IMR-90 (cell line): ENCODE measurements at regions not wholly inside any gene's neighbourhood (a gene's known extent, or its start where the extent isn't known, plus 50 kb on each side); places are given as distances from the start of the nearest gene placed in this dataset.

ENCODE experiments used
- ATAC-seq: fragments of 200-7000 bp; cut with Tn5 transposase; 2 replicates; pipeline ENCODE4 v1.9.1; 2020; ENCODE audit warnings: low read depth, mild to moderate bottlenecking, moderate library complexity
- BruUV-seq: library from RNA; stranded (reverse); fragments of 400-500 nt; replicated peaks from 2 replicates; lab custom pipeline; 2021; lab: Mats Ljungman, UMichigan
- CTCF ChIA-PET: fragments of 300-600 bp; formaldehyde crosslinking; extraction: SDS; loops from one replicate; lab custom pipeline; 2021; ENCODE audit warnings: antibody characterized with exemption; lab: Yijun Ruan, JAX
- POLR2A ChIA-PET: fragments of 300-600 bp; sonication (Branson Sonifier 250); formaldehyde crosslinking; loops from one replicate; lab custom pipeline; 2022; ENCODE audit warnings: antibody characterized with exemption; ENCODE audit not compliant: unreplicated experiment; lab: Charles Lee
- DNase-seq: peaks from one replicate; pipeline ENCODE4 v3.0.0; 2013
- H2AFZ ChIP-seq: replicated peaks from 2 replicates; pipeline ENCODE3; 2013; ENCODE audit warnings: low read length, mild to moderate bottlenecking; ENCODE audit not compliant: poor library complexity
- H2AK5ac ChIP-seq: 2 replicates; pipeline ENCODE4 v1.6.1; 2013; ENCODE audit warnings: low read depth, low read length, inconsistent platforms
- H2AK9ac ChIP-seq: replicated peaks from 2 replicates; pipeline ENCODE3; 2013; ENCODE audit warnings: mild to moderate bottlenecking, low read depth, low read length, moderate library complexity; ENCODE audit not compliant: poor library complexity
- H2BK120ac ChIP-seq: 2 replicates; pipeline ENCODE4 v1.6.1; 2013; ENCODE audit warnings: low read depth, low read length, inconsistent platforms
- H2BK15ac ChIP-seq: 3 replicates; pipeline ENCODE4 v1.6.1; 2013; ENCODE audit warnings: low read depth, low read length, inconsistent platforms
- H2BK20ac ChIP-seq: 2 replicates; pipeline ENCODE4 v1.6.1; 2013; ENCODE audit warnings: low read depth, mild to moderate bottlenecking, inconsistent platforms, low read length, moderate library complexity
- H2BK5ac ChIP-seq: 2 replicates; pipeline ENCODE4 v1.6.1; 2013; ENCODE audit warnings: mild to moderate bottlenecking, low read depth, low read length, inconsistent platforms; ENCODE audit not compliant: poor library complexity, severe bottlenecking
- H3K14ac ChIP-seq: replicated peaks from 2 replicates; pipeline ENCODE4 v1.6.1; 2013; ENCODE audit warnings: low read depth, low read length, inconsistent platforms
- H3K18ac ChIP-seq: 2 replicates; pipeline ENCODE4 v1.6.1; 2013; ENCODE audit warnings: low read depth, low read length, control low read depth
- H3K23ac ChIP-seq: 2 replicates; pipeline ENCODE4 v1.6.1; 2013; ENCODE audit warnings: low read depth, low read length, inconsistent platforms
- H3K27ac ChIP-seq: 2 replicates; pipeline ENCODE4 v1.5.1; 2013; ENCODE audit warnings: mild to moderate bottlenecking, control low read depth, low read length; ENCODE audit not compliant: insufficient read depth
- H3K27me3 ChIP-seq: 2 replicates; pipeline ENCODE4 v1.6.1; 2013; ENCODE audit warnings: low read length; ENCODE audit not compliant: control insufficient read depth, insufficient read depth
- H3K36me3 ChIP-seq: 2 replicates; pipeline ENCODE4 v1.6.1; 2013; ENCODE audit warnings: low read length, mixed read lengths; ENCODE audit not compliant: control insufficient read depth, insufficient read depth
- H3K4ac ChIP-seq: 2 replicates; pipeline ENCODE4 v1.6.1; 2013; ENCODE audit warnings: low read depth, low read length, inconsistent platforms
- H3K4me1 ChIP-seq: 2 replicates; pipeline ENCODE4 v1.6.1; 2013; ENCODE audit warnings: low read length, mixed read lengths; ENCODE audit not compliant: control insufficient read depth, insufficient read depth
- H3K4me2 ChIP-seq: 2 replicates; pipeline ENCODE4 v1.6.1; 2013; ENCODE audit warnings: low read depth, mild to moderate bottlenecking, control low read depth, low read length, moderate library complexity
- H3K4me3 ChIP-seq: 2 replicates; pipeline ENCODE4 v1.5.1; 2013; ENCODE audit warnings: low read depth, mild to moderate bottlenecking, control low read depth, low read length, moderate library complexity; ENCODE audit not compliant: insufficient read depth
- H3K56ac ChIP-seq: 2 replicates; pipeline ENCODE4 v1.6.1; 2013; ENCODE audit warnings: low read length, inconsistent platforms; ENCODE audit not compliant: insufficient read depth; ENCODE audit errors: extremely low read depth
- H3K79me1 ChIP-seq, 2 experiments: 2 replicates each; pipeline ENCODE4 v1.6.1; 2013; ENCODE audit warnings: low read length in 2 of 2, inconsistent platforms in 1 of 2, low read depth in 1 of 2
- H3K9ac ChIP-seq: 2 replicates; pipeline ENCODE4 v1.6.1; 2013; ENCODE audit warnings: low read depth, low read length, control low read depth
- H3K9me1 ChIP-seq: 2 replicates; pipeline ENCODE4 v1.6.1; 2013; ENCODE audit warnings: low read length, inconsistent platforms; ENCODE audit not compliant: insufficient read depth
- H3K9me3 ChIP-seq: 2 replicates; pipeline ENCODE4 v1.6.1; 2013; ENCODE audit warnings: low read length; ENCODE audit not compliant: control insufficient read depth, insufficient read depth
- H4K20me1 ChIP-seq: 2 replicates; pipeline ENCODE4 v1.6.1; 2013; ENCODE audit warnings: low read length, inconsistent platforms; ENCODE audit not compliant: insufficient read depth
- H4K5ac ChIP-seq: 2 replicates; pipeline ENCODE4 v1.6.1; 2013; ENCODE audit warnings: mild to moderate bottlenecking, low read depth, low read length, control low read depth
- H4K8ac ChIP-seq, 2 experiments: 2 replicates each; pipeline ENCODE4 v1.6.1; 2013; ENCODE audit warnings: low read depth in 2 of 2, low read length in 2 of 2, control low read depth in 1 of 2, inconsistent platforms in 1 of 2
- H4K91ac ChIP-seq: 2 replicates; pipeline ENCODE4 v1.6.1; 2013; ENCODE audit warnings: low read depth, low read length, inconsistent platforms; ENCODE audit not compliant: insufficient read depth
- BHLHE40 ChIP-seq: fragments of 150-350 bp; IDR thresholded peaks from 2 replicates; pipeline ENCODE4 v1.6.1; 2016; ENCODE audit warnings: mild to moderate bottlenecking, low read depth, low read length
- CEBPB ChIP-seq: IDR thresholded peaks from 2 replicates; pipeline ENCODE4 v1.6.1; 2012; ENCODE audit warnings: low read depth, low read length, improper control_type of control experiment
- CHD1 ChIP-seq: IDR thresholded peaks from 2 replicates; pipeline ENCODE4 v1.6.1; 2012; ENCODE audit warnings: low read depth, low read length, improper control_type of control experiment
- FOS ChIP-seq: fragments of 150-350 bp; IDR thresholded peaks from 2 replicates; pipeline ENCODE4 v1.6.1; 2016; ENCODE audit warnings: low read depth, low read length
- MAFK ChIP-seq: IDR thresholded peaks from 2 replicates; pipeline ENCODE4 v1.6.1; 2012; ENCODE audit warnings: low read depth, low read length, improper control_type of control experiment
- MAZ ChIP-seq: IDR thresholded peaks from 2 replicates; pipeline ENCODE4 v1.6.1; 2012; ENCODE audit warnings: low read depth, mild to moderate bottlenecking, low read length, improper control_type of control experiment, moderate library complexity, borderline replicate concordance
- MXI1 ChIP-seq: IDR thresholded peaks from 2 replicates; pipeline ENCODE4 v1.6.1; 2012; ENCODE audit warnings: low read depth, mild to moderate bottlenecking, low read length, moderate library complexity, borderline replicate concordance
- NFE2L2 ChIP-seq: fragments of 150-350 bp; IDR thresholded peaks from 2 replicates; pipeline ENCODE4 v1.6.1; 2016; ENCODE audit warnings: low read depth, mild to moderate bottlenecking, low read length
- POLR2A ChIP-seq: IDR thresholded peaks from 2 replicates; pipeline ENCODE4 v1.6.1; 2012; ENCODE audit warnings: mild to moderate bottlenecking, low read depth, low read length
- RAD21 ChIP-seq: IDR thresholded peaks from 2 replicates; pipeline ENCODE4 v1.6.1; 2012; ENCODE audit warnings: low read length, improper control_type of control experiment
- RCOR1 ChIP-seq: IDR thresholded peaks from 2 replicates; pipeline ENCODE4 v1.6.1; 2012; ENCODE audit warnings: mild to moderate bottlenecking, low read length, improper control_type of control experiment; ENCODE audit not compliant: insufficient replicate concordance
- RFX5 ChIP-seq: IDR thresholded peaks from 2 replicates; pipeline ENCODE4 v1.8.0; 2012; ENCODE audit warnings: low read depth, mild to moderate bottlenecking, low read length, moderate library complexity
- SMC3 ChIP-seq: fragments of 150-350 bp; IDR thresholded peaks from 2 replicates; pipeline ENCODE4 v1.6.1; 2016; ENCODE audit warnings: low read depth, mild to moderate bottlenecking, antibody characterized with exemption, low read length, moderate library complexity
- dilution Hi-C: fragments of 300-500 bp; cut with HindIII; formaldehyde crosslinking; loops from one replicate; pipeline ENCODE4 v1.14.3; 2018; ENCODE audit warnings: low sequenced_read_pairs; ENCODE audit not compliant: unreplicated experiment
- in situ Hi-C: fragments of 300-500 bp; cut with MboI; formaldehyde crosslinking; loops from 3 replicates; pipeline ENCODE4 v1.14.3; 2019; ENCODE audit warnings: low sequenced_read_pairs, inconsistent platforms, mixed read lengths
- intact Hi-C: fragments of 100-400 bp; cut with micrococcal nuclease; formaldehyde crosslinking; loops from 2 replicates; pipeline ENCODE4 v1.10.0; 2022
- TF ChIP-seq, protein P1 (sequence below): fragments of 150-350 bp; IDR thresholded peaks from 2 replicates; pipeline ENCODE4 v1.6.1; 2016; ENCODE audit warnings: low read depth, mild to moderate bottlenecking, low read length, moderate library complexity, borderline replicate concordance
- TF ChIP-seq, protein P2 (sequence below): fragments of 150-350 bp; IDR thresholded peaks from 2 replicates; pipeline ENCODE4 v1.6.1; 2017; ENCODE audit warnings: mild to moderate bottlenecking, antibody characterized with exemption, low read length, low read depth
- TF ChIP-seq, protein P3 (sequence below): conservative IDR thresholded peaks from 2 replicates; pipeline ENCODE4 v1.5.1; 2012; ENCODE audit warnings: mild to moderate bottlenecking, low read depth, low read length, improper control_type of control experiment

DNA sequence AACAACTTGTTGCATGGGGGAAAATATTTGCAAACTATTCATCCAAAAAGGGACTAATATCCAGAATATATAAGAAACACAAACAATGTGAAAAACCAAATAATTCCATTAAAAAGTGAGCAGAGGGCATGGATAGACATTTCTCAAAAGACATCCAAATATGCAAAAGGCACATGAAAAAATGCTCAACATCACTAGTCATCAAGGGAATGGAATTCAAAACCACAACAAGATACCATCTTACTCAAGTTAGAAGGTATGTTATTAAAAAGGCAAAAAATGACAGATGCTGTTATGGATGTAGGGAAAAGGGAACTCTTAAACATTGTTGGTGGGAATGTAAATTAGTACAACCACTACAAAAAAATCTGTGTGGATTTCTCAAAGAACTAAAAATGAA is 396.5 kb downstream of the CCDC85A start:
- H4K8ac ChIP-seq, result no peak overlapping the region
- peak; percentile 19 for DNase-seq
- H4K20me1 ChIP-seq, result no peaks in the 10 kb centered on the region
- H3K4me2 ChIP-seq, result no peak overlapping the region
- H3K23ac ChIP-seq, result no peak overlapping the region
- no peak overlapping the region for H3K56ac ChIP-seq
- H3K4me3 ChIP-seq, result no peak overlapping the region
- ChIA-PET CTCF (no interaction called here), POLR2A (no interaction called here)
- BruUV-seq, result no TSS peak
- H2BK5ac ChIP-seq, result no peak overlapping the region
- no peak for ATAC-seq
- no peak overlapping the region for H2AK9ac ChIP-seq
- dilution Hi-C loops, result no loop called here
- H2BK15ac ChIP-seq, result no peak overlapping the region
- H2AK5ac ChIP-seq, result no peak overlapping the region
- H3K14ac ChIP-seq, result no peak overlapping the region
- in situ Hi-C loops, result no loop called here
- no peak overlapping the region for H3K18ac ChIP-seq
- H3K27ac ChIP-seq, result no peak overlapping the region
- no peak overlapping the region for H4K5ac ChIP-seq
- H3K27me3 ChIP-seq, result no peaks in the 10 kb centered on the region
- H3K36me3 ChIP-seq, result no peaks in the 10 kb centered on the region
- intact Hi-C loops, result no loop called here
- H3K9me3 ChIP-seq, result peaks cover 5% of the 10 kb centered on the region
- no peaks in the 10 kb centered on the region for H3K4me1 ChIP-seq
- H4K91ac ChIP-seq, result no peak overlapping the region
- TF ChIP-seq BHLHE40 (no peak), POLR2A (no peak), CEBPB (no peak), CHD1 (no peak), RCOR1 (no peak), FOS (no peak), RAD21 (no peak), NFE2L2 (no peak), MAFK (no peak), SMC3 (no peak), MAZ (no peak), RFX5 (no peak), MXI1 (no peak)
- TF ChIP-seq, protein P1, sequence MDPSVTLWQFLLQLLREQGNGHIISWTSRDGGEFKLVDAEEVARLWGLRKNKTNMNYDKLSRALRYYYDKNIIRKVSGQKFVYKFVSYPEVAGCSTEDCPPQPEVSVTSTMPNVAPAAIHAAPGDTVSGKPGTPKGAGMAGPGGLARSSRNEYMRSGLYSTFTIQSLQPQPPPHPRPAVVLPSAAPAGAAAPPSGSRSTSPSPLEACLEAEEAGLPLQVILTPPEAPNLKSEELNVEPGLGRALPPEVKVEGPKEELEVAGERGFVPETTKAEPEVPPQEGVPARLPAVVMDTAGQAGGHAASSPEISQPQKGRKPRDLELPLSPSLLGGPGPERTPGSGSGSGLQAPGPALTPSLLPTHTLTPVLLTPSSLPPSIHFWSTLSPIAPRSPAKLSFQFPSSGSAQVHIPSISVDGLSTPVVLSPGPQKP, result no peak
- TF ChIP-seq, protein P2, sequence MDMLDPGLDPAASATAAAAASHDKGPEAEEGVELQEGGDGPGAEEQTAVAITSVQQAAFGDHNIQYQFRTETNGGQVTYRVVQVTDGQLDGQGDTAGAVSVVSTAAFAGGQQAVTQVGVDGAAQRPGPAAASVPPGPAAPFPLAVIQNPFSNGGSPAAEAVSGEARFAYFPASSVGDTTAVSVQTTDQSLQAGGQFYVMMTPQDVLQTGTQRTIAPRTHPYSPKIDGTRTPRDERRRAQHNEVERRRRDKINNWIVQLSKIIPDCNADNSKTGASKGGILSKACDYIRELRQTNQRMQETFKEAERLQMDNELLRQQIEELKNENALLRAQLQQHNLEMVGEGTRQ, result no peak
- TF ChIP-seq, protein P3, sequence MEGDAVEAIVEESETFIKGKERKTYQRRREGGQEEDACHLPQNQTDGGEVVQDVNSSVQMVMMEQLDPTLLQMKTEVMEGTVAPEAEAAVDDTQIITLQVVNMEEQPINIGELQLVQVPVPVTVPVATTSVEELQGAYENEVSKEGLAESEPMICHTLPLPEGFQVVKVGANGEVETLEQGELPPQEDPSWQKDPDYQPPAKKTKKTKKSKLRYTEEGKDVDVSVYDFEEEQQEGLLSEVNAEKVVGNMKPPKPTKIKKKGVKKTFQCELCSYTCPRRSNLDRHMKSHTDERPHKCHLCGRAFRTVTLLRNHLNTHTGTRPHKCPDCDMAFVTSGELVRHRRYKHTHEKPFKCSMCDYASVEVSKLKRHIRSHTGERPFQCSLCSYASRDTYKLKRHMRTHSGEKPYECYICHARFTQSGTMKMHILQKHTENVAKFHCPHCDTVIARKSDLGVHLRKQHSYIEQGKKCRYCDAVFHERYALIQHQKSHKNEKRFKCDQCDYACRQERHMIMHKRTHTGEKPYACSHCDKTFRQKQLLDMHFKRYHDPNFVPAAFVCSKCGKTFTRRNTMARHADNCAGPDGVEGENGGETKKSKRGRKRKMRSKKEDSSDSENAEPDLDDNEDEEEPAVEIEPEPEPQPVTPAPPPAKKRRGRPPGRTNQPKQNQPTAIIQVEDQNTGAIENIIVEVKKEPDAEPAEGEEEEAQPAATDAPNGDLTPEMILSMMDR, result no peak
- H2AFZ ChIP-seq, result no peak overlapping the region
- H3K9me1 ChIP-seq, result no peaks in the 10 kb centered on the region
- no peak overlapping the region for H3K9ac ChIP-seq
- no peak overlapping the region for H3K4ac ChIP-seq
- no peak overlapping the region for H2BK20ac ChIP-seq
- no peaks in the 10 kb centered on the region for H3K79me1 ChIP-seq
- H2BK120ac ChIP-seq, result no peak overlapping the region
